ENCODE measurements at regions not wholly inside any gene's neighbourhood (a gene's known extent, or its start where the extent isn't known, plus 50 kb on each side); places are given as distances from the start of the nearest gene placed in this dataset.

GRCh38 chr5:99926463-99926862 lies 608.7 kb upstream of the FAM174A start (continued):
- no peak for TF ChIP-seq REST (IDR thresholded peaks at IDR 0.05; ENCODE audit: low read depth)
- TF ChIP-seq TCF7L2 (IDR thresholded peaks at IDR 0.05; ENCODE audit: borderline replicate concordance, extremely low read depth, insufficient read depth, insufficient read length): no peak

GRCh38 chr5:99922386-99922785 lies 612.8 kb upstream of the FAM174A start:
- no TSS peak for BruUV-seq (replicated peaks)
- Histone ChIP-seq H3K36me3 (ENCODE audit: control insufficient read depth in 1 of 2, insufficient read depth in 2 of 2, low read length in 2 of 2) (no peaks in the 10 kb centered on the region), H3K9me2 (ENCODE audit: insufficient read depth) (no peaks in the 10 kb centered on the region), H3K27ac (ENCODE audit: low read depth, low read length) (no peak overlapping the region), H3K79me2 (ENCODE audit: insufficient read depth, low read length) (no peaks in the 10 kb centered on the region), H2AFZ (ENCODE audit: low read depth, low read length, poor library complexity, severe bottlenecking) (no peak overlapping the region), H3K4me3 (replicated peaks in 1 of 2; ENCODE audit: low read depth in 1 of 2, low read length in 2 of 2) (no peak overlapping the region), H3K4me2 (ENCODE audit: low read length) (no peak overlapping the region), H3K4me1 (ENCODE audit: control insufficient read depth in 1 of 2, insufficient read depth in 2 of 2, low read length in 2 of 2) (no peaks in the 10 kb centered on the region), H4K20me1 (ENCODE audit: insufficient read depth) (no peaks in the 10 kb centered on the region), H3K9me3 (ENCODE audit: control insufficient read depth in 1 of 2, insufficient read depth in 1 of 2, low read depth in 1 of 2, low read length in 2 of 2) (no peaks in the 10 kb centered on the region), H3K9ac (ENCODE audit: low read length) (no peak overlapping the region), H3K27me3 (ENCODE audit: insufficient read depth, low read length) (no peaks in the 10 kb centered on the region)
- no peak for ATAC-seq
- CTCF ChIA-PET: no interaction called here
- POLR2A ChIA-PET: no interaction called here
- no peak for DNase-seq (ENCODE audit: low read depth, low spot score)
- TF ChIP-seq POLR2AphosphoS5 (IDR thresholded peaks at IDR 0.05; ENCODE audit: low read depth, low read length) (no peak), TCF7L2 (IDR thresholded peaks at IDR 0.05; ENCODE audit: borderline replicate concordance, extremely low read depth, insufficient read depth, insufficient read length) (no peak), EZH2phosphoT487 (IDR thresholded peaks at IDR 0.05; ENCODE audit: borderline replicate concordance) (no peak), ELF1 (IDR thresholded peaks at IDR 0.05; ENCODE audit: borderline replicate concordance, low read depth) (no peak), EGR1 (IDR thresholded peaks at IDR 0.05; ENCODE audit: low read depth) (no peak), YY1 (IDR thresholded peaks at IDR 0.05; ENCODE audit: extremely low read depth, insufficient replicate concordance, low read depth, low read length) (no peak), SRF (IDR thresholded peaks at IDR 0.05; ENCODE audit: low read depth) (no peak), ZFX (IDR thresholded peaks at IDR 0.05) (no peak), CEBPB (IDR thresholded peaks at IDR 0.05; ENCODE audit: low read depth) (no peak), RAD21 (IDR thresholded peaks at IDR 0.05; ENCODE audit: low read depth) (no peak), SP1 (IDR thresholded peaks at IDR 0.05; ENCODE audit: low read depth) (no peak), CTCF (IDR thresholded peaks at IDR 0.05 in 2 of 3, conservative IDR thresholded peaks at IDR 0.05 in 1 of 3; ENCODE audit: borderline replicate concordance in 1 of 3, insufficient read depth in 1 of 3, low read depth in 2 of 3, low read length in 2 of 3) (no peak), SIN3A (IDR thresholded peaks at IDR 0.05; ENCODE audit: low read depth) (no peak), ZNF274 (IDR thresholded peaks at IDR 0.05; ENCODE audit: low read depth, low read length) (no peak), POLR2A (IDR thresholded peaks at IDR 0.05; ENCODE audit: borderline replicate concordance, extremely low read depth, insufficient read depth, insufficient read length) (no peak)
- intact Hi-C loops (cut with micrococcal nuclease): no loop called here
- RAD21 ChIA-PET (ENCODE audit: low non-redundant PET in 1 of 2, low total read pairs in 2 of 2, uncharacterized antibody in 2 of 2, unreplicated experiment in 2 of 2): no interaction called here
